ENCODE measurements at regions not wholly inside any gene's neighbourhood (a gene's known extent, or its start where the extent isn't known, plus 50 kb on each side); places are given as distances from the start of the nearest gene placed in this dataset.

DNA sequence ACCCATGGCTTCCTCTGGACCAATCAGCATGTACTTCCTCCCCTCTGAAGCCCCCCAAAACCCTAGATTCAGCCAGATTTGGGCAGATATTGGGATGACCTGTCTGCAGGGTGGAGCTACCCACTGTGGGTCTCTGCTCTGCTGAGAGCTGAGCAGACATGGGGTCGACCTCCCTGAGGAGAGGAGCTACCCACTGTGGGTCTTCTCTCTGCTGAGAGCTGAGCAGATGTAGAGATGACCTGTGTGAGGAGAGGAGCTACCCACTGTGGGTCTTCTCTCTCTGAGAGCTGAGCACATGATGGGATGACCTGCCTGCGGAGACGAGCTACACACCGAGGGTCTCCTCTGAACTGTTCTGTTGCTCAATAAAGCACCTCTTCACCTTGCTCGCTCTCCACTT, 89.6 kb downstream of the CAVIN4 start:
- TF ChIP-seq, protein P1, sequence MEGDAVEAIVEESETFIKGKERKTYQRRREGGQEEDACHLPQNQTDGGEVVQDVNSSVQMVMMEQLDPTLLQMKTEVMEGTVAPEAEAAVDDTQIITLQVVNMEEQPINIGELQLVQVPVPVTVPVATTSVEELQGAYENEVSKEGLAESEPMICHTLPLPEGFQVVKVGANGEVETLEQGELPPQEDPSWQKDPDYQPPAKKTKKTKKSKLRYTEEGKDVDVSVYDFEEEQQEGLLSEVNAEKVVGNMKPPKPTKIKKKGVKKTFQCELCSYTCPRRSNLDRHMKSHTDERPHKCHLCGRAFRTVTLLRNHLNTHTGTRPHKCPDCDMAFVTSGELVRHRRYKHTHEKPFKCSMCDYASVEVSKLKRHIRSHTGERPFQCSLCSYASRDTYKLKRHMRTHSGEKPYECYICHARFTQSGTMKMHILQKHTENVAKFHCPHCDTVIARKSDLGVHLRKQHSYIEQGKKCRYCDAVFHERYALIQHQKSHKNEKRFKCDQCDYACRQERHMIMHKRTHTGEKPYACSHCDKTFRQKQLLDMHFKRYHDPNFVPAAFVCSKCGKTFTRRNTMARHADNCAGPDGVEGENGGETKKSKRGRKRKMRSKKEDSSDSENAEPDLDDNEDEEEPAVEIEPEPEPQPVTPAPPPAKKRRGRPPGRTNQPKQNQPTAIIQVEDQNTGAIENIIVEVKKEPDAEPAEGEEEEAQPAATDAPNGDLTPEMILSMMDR (IDR thresholded peaks at IDR 0.05; ENCODE audit: low read depth, low read length): no peak
- DNase-seq (ENCODE audit: extremely low read depth, low read depth): no peak

DNA sequence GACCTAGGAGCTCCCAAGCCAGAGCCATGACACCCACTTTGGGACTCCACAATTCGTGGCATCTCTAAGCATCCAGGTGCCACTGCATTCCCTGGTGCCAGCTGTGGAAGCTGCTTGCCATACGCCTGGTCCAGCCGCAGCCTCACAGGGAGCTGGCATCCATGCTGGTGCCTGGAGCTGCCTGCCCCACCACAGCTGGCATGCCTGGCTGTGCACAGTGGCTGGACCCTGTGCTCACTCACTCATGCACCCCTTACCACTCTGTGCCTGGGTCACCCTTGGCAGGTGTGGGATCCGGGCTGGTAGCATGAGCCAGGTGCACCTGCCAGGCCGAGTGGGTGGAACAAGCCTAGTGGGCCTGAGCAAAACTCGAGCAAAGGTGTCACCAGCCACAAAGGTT, 90.1 kb downstream of the CAVIN4 start:
- TF ChIP-seq, protein P1 (IDR thresholded peaks at IDR 0.05; ENCODE audit: low read depth, low read length): no peak
- DNase-seq (ENCODE audit: extremely low read depth, low read depth): no peak

DNA sequence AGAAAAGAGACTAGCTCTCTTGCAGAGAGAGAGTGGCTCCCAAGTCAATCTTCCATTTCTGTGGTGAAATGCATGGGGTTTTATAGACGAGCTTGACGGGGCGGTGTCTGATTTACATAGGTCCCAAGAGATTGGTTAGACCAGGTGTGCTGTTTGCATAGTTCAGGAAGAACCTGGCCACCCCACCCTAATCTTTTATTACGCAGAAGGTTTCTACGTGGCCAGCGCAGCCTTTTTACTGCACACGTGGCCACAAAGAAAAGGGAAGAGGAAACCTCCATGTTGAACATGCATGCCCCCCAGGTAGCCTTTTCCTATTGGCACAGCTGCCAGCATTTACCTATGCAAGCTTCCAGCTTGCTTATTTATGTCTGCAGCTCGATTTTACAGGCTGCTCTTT, 92.1 kb downstream of the CAVIN4 start:
- no peak for DNase-seq (ENCODE audit: extremely low read depth, low read depth)
- TF ChIP-seq, protein P1 (IDR thresholded peaks at IDR 0.05; ENCODE audit: low read depth, low read length): no peak

DNA sequence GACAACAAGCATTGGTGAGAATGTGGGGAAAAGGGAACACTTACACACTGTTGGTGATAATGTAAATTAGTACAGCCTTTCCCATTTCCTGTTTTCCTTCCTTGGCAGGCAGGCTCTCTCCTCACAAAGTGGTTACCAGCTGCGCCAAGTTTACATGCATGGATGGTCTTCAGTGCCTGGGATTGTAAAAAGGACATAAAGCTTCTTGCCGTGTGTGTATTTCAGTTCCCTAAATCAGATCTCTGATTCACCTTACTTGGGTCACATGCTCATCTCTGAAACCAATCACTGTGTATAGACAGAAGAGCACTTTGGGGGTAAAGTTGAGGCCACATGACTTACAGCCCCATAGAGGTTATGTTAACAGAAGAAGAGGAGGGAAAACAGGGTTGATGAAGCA, 92.8 kb downstream of the CAVIN4 start:
- TF ChIP-seq, protein P1 (IDR thresholded peaks at IDR 0.05; ENCODE audit: low read depth, low read length): no peak
- no peak for DNase-seq (ENCODE audit: extremely low read depth, low read depth)

DNA sequence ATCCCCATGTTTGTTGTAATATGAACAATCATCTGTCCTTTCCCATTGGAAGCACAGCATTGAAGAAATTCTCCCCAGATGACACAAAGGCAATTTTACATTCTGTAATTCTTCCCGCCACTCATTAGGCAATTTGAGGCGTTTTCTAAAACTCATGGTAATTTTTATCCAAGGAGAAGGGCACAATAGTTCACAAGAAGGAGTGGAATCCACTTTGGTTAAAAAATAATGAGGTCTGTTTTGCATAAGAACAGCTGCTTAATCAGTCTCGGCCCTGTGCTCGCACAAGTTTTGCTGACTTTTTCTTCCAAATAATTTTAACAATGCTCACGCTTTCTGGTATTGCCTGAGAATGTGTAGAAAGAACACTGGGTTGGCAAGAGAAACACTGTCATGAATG, 94.0 kb downstream of the CAVIN4 start:
- TF ChIP-seq, protein P1 (IDR thresholded peaks at IDR 0.05; ENCODE audit: low read depth, low read length): no peak
- no peak for DNase-seq (ENCODE audit: extremely low read depth, low read depth)

DNA sequence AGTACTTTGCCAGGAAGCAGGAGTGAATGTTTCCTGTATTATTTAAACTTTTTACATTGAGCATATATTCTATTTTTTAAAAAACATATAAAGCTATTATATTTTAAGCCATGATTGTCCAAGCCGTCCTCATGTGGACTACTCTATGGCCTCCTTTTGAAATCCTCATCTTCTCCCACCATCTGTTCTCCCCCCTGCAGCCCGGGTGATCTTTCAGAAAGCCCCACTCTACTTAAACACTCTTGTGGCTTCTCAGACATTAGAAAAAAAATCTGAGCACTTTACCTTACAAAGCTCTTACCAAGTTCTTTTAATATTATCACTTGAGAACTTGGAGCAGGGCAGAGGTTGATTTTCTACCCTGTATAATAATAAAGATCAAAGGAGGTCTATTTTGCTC, 95.4 kb downstream of the CAVIN4 start:
- TF ChIP-seq, protein P1 (IDR thresholded peaks at IDR 0.05; ENCODE audit: low read depth, low read length): no peak

DNA sequence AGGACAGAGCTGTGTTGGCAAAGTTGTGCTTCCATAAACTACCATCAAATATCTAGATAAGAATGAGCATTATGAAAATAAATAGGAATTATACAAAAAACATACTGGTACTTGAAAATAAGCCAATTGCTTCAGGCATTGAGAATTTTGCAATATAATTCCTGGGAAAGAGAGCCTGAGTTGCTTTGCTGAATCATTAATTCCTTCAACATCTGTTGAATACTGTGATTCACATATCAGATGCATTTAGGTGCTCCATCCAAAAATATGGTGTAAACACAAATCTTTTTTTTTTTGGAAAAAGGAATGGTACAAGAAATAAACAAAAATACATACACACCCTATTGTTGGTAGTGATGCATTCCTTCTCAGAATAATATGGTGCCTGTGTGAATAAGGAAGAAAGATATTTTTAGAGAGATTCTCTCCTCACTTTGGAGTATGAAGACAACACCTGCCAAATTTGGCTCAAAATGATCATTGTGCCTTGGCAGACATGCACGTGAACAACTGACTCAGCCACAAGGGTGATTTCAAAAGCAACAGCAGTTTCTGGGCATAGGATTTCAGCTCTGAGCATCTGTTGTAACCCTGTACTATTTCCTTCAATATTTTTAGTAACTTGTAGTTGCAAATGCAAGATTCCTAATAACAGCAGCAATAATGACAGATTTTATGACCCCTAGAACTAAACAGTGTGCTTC, 96.7 kb downstream of the CAVIN4 start:
- DNase-seq (ENCODE audit: extremely low read depth, low read depth): no peak
- TF ChIP-seq, protein P1 (IDR thresholded peaks at IDR 0.05; ENCODE audit: low read depth, low read length): no peak

More for the DNA sequence above, 95.4 kb downstream of the CAVIN4 start:
- DNase-seq (ENCODE audit: extremely low read depth, low read depth): no peak
